OCI-LY7 (cell line): ENCODE measurements at regions not wholly inside any gene's neighbourhood (a gene's known extent, or its start where the extent isn't known, plus 50 kb on each side); places are given as distances from the start of the nearest gene placed in this dataset.
A peak's percentile ranks its signal among the peaks of the same experiment; 100 is the strongest.
"Not testable (repeated sequence)": the region's sequence is repeated elsewhere in the genome, so short reads cannot be mapped to it uniquely, and the experiment has no call there.

ENCODE experiments used
- BruUV-seq: library from RNA; stranded (reverse); fragments of 400-500 nt; replicated peaks from 2 replicates; lab custom pipeline; 2021; lab: Mats Ljungman, UMichigan
- CTCF ChIA-PET: fragments of 300-600 bp; sonication (Branson Sonifier 250); formaldehyde crosslinking; loops from one replicate; lab custom pipeline; 2022; ENCODE audit warnings: antibody characterized with exemption; ENCODE audit not compliant: unreplicated experiment; lab: Charles Lee
- POLR2A ChIA-PET: fragments of 300-600 bp; sonication (Branson Sonifier 250); formaldehyde crosslinking; loops from one replicate; lab custom pipeline; 2022; ENCODE audit warnings: antibody characterized with exemption; lab: Charles Lee
- DNase-seq: peaks from one replicate; pipeline ENCODE4 v3.0.0-alpha.2; 2015; ENCODE audit warnings: low spot score
- H2AFZ ChIP-seq: fragments of 200-600 bp; sonication (generic), shearing (Covaris generic); 2 replicates; pipeline ENCODE4 v1.6.1; 2014; ENCODE audit warnings: mild to moderate bottlenecking, antibody characterized with exemption, low read length, moderate library complexity
- H3K27ac ChIP-seq: fragments of 200-600 bp; sonication (generic); 2 replicates; pipeline ENCODE4 v1.5.1; 2014; ENCODE audit warnings: mixed run types, low read depth, mild to moderate bottlenecking, moderate library complexity, low read length, inconsistent platforms; ENCODE audit not compliant: poor library complexity, severe bottlenecking
- H3K36me3 ChIP-seq: fragments of 200-600 bp; sonication (generic); 2 replicates; pipeline ENCODE4 v1.6.1; 2014; ENCODE audit warnings: mild to moderate bottlenecking, antibody characterized with exemption, low read length, moderate library complexity, mixed read lengths; ENCODE audit not compliant: insufficient read depth
- H3K4me1 ChIP-seq: fragments of 200-600 bp; sonication (generic); 2 replicates; pipeline ENCODE4 v1.5.1; 2014; ENCODE audit warnings: mild to moderate bottlenecking, low read length; ENCODE audit not compliant: insufficient read depth, poor library complexity, severe bottlenecking
- H3K4me2 ChIP-seq: fragments of 200-600 bp; sonication (generic); 2 replicates; pipeline ENCODE4 v1.6.1; 2014; ENCODE audit warnings: mild to moderate bottlenecking, low read length
- H3K4me3 ChIP-seq: fragments of 200-600 bp; sonication (generic); 2 replicates; pipeline ENCODE4 v1.5.1; 2014; ENCODE audit warnings: mild to moderate bottlenecking, low read depth, low read length; ENCODE audit not compliant: poor library complexity, severe bottlenecking
- H3K79me2 ChIP-seq: fragments of 200-600 bp; sonication (generic); 2 replicates; pipeline ENCODE4 v1.6.1; 2016; ENCODE audit warnings: low read depth, mild to moderate bottlenecking, low read length, moderate library complexity, mixed read lengths; ENCODE audit not compliant: insufficient read depth
- H3K9me2 ChIP-seq: fragments of 200-600 bp; sonication (generic); 2 replicates; pipeline ENCODE4 v1.6.1; 2016; ENCODE audit warnings: mild to moderate bottlenecking, low read length, mixed read lengths; ENCODE audit not compliant: insufficient read depth
- H3K9me3 ChIP-seq: fragments of 200-600 bp; sonication (generic); 2 replicates; pipeline ENCODE4 v1.6.1; 2014; ENCODE audit warnings: mild to moderate bottlenecking, mixed run types, low read length, mixed read lengths
- H4K20me1 ChIP-seq: fragments of 200-600 bp; sonication (generic); 2 replicates; pipeline ENCODE4 v1.6.1; 2014; ENCODE audit warnings: mild to moderate bottlenecking, antibody characterized with exemption, low read length, moderate library complexity, mixed read lengths; ENCODE audit not compliant: insufficient read depth
- EZH2phosphoT487 ChIP-seq: fragments of 200-600 bp; sonication (generic); IDR thresholded peaks from 2 replicates; pipeline ENCODE4 v1.6.1; 2018; ENCODE audit warnings: low read depth, borderline replicate concordance, mild to moderate bottlenecking, mixed run types, antibody characterized with exemption, low read length, moderate library complexity, mixed read lengths
- intact Hi-C: fragments of 100-400 bp; cut with micrococcal nuclease; formaldehyde crosslinking; loops from one replicate; pipeline ENCODE4 v1.10.0; 2022; ENCODE audit not compliant: unreplicated experiment
- TF ChIP-seq, protein P1 (sequence below): fragments of 200-600 bp; sonication (generic); conservative IDR thresholded peaks from 2 replicates; pipeline ENCODE4 v1.5.1; 2014; ENCODE audit warnings: mild to moderate bottlenecking, antibody characterized with exemption, low read length, moderate library complexity, mixed read lengths

DNA sequence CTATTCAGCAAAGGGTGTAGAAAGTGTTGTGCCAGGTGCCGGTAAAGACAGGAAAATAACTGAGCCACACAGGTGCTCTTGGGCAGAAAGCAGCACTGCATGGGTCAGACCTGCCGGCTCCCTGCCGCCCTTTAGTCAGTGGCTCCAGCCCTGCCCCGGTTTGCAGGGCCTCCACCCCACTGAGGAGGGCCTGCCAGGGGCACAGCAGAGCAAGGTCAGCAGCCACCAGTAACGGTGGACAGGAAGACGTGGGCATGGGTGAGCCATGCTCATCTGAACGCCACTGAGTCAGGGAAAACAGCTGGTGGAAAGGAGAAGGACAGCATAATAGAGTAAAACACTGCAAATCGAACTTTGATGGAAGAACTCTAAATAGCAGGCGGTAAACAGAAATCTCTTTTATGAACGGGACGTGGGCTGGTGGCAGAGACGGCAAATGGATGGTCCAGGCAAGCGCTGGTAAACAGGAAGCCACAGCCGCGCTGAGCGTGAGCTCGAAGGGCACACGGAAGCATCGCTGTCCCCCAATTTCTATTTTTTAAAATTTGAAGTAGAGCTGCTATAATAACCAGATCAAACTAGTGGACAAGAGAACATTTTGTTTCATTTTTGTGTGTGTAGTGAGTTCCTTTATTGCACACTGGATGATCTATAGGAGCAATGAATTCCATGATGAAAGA lies 141.8 kb upstream of the ALKAL2 start:
- intact Hi-C loops, result loop anchor here (10.0 kb wide), 1 partner anchor 165 kb away; the partner anchor contains the start of genes ACP1 and SH3YL1
- Histone ChIP-seq H3K4me2 (peak overlapping the region; percentile 30; the same call in 1 of the 2 replicates), H3K9me3 (no peaks in the 10 kb centered on the region), H4K20me1 (no peaks in the 10 kb centered on the region), H3K36me3 (no peaks in the 10 kb centered on the region), H3K79me2 (no peaks in the 10 kb centered on the region), H3K27ac (no peak overlapping the region), H3K4me1 (no peaks in the 10 kb centered on the region), H3K4me3 (peak overlapping the region; percentile 4), H3K9me2 (no peaks in the 10 kb centered on the region), H2AFZ (peak overlapping the region; percentile 57)
- POLR2A ChIA-PET, result interaction anchor here (0.9 kb wide), 1 partner anchor 10 kb away, joined by 3 read pairs; no protein-coding TSS in a partner anchor
- peak; percentile 23 for DNase-seq
- no peak for TF ChIP-seq EZH2phosphoT487
- TF ChIP-seq, protein P1, sequence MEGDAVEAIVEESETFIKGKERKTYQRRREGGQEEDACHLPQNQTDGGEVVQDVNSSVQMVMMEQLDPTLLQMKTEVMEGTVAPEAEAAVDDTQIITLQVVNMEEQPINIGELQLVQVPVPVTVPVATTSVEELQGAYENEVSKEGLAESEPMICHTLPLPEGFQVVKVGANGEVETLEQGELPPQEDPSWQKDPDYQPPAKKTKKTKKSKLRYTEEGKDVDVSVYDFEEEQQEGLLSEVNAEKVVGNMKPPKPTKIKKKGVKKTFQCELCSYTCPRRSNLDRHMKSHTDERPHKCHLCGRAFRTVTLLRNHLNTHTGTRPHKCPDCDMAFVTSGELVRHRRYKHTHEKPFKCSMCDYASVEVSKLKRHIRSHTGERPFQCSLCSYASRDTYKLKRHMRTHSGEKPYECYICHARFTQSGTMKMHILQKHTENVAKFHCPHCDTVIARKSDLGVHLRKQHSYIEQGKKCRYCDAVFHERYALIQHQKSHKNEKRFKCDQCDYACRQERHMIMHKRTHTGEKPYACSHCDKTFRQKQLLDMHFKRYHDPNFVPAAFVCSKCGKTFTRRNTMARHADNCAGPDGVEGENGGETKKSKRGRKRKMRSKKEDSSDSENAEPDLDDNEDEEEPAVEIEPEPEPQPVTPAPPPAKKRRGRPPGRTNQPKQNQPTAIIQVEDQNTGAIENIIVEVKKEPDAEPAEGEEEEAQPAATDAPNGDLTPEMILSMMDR, result no peak
- BruUV-seq, result no TSS peak
- CTCF ChIA-PET, result no interaction called here

DNA sequence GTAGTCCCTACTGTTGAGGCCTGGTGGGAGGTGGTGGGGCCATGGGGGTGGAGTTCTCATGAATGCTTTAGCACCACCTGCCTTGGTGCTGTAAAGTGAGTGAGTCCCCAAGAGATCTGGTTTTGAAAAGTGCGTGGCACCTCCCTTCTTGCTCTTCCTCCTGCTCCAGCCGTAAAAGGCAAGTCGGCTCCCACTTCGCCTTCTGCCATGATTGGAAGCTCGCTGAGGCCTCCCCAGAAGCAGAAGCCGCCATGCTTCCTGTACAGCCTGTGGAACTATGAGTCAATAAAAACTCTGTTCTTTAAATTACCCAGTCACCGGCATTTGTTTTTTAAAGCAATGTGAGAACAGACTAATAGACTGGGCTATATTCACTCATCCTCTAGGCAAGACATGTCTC lies 141.3 kb upstream of the ALKAL2 start:
- ChIA-PET CTCF (no interaction called here), POLR2A (no interaction called here)
- Histone ChIP-seq H3K4me2 (no peak overlapping the region), H2AFZ (peak overlapping the region; percentile 57; the same call in 1 of the 2 replicates), H3K9me2 (no peaks in the 10 kb centered on the region), H3K36me3 (no peaks in the 10 kb centered on the region), H4K20me1 (no peaks in the 10 kb centered on the region), H3K4me3 (no peak overlapping the region), H3K9me3 (no peaks in the 10 kb centered on the region), H3K4me1 (no peaks in the 10 kb centered on the region), H3K27ac (no peak overlapping the region), H3K79me2 (no peaks in the 10 kb centered on the region)
- TF ChIP-seq, protein P1, result no peak
- TF ChIP-seq EZH2phosphoT487, result no peak
- no TSS peak for BruUV-seq
- intact Hi-C loops, result no loop called here
- DNase-seq, result no peak

DNA sequence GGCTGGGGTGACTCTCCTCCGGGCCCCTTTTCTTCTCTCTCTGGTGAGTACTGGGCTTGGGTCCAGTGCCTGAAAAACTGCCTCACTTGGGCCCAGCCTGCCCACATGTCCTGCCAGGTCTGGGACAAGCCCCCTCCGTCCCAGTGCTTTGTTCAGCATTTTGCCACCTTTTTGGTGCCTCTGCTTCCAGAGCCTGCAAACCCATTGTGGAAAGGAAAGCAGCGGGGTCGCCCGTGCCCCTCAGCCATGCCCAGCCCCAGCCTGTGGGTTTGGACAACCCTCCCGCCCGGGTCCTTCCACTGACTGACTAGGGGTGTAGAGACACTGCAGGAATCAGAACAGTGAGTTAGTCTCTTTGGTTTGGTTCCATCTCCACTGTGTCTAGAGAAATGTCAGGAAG lies 140.7 kb upstream of the ALKAL2 start:
- H3K4me1 ChIP-seq, result no peaks in the 10 kb centered on the region
- H3K9me3 ChIP-seq, result no peaks in the 10 kb centered on the region
- H4K20me1 ChIP-seq, result no peaks in the 10 kb centered on the region
- BruUV-seq, result no TSS peak
- intact Hi-C loops, result no loop called here
- H3K4me3 ChIP-seq, result no peak overlapping the region
- ChIA-PET POLR2A (no interaction called here), CTCF (no interaction called here)
- H3K79me2 ChIP-seq, result no peaks in the 10 kb centered on the region
- H3K27ac ChIP-seq, result no peak overlapping the region
- H2AFZ ChIP-seq, result no peak overlapping the region
- TF ChIP-seq, protein P1, result no peak
- no peak for TF ChIP-seq EZH2phosphoT487
- H3K9me2 ChIP-seq, result no peaks in the 10 kb centered on the region
- H3K36me3 ChIP-seq, result no peaks in the 10 kb centered on the region
- H3K4me2 ChIP-seq, result no peak overlapping the region
- DNase-seq, result no peak

DNA sequence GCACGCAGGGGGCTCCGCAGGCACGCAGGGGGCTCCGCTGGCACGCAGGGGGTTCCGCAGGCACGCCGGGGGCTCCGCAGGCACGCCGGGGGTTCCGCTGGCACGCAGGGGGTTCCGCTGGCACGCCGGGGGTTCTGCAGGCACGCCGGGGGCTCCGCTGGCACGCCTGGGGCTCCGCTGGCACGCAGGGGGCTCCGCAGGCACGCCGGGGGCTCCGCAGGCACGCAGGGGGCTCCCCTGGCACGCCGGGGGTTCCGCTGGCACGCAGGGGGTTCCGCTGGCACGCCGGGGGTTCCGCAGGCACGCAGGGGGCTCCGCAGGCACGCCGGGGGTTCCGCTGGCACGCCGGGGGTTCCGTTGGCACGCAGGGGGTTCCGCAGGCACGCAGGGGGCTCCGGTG lies 138.8 kb upstream of the ALKAL2 start:
- POLR2A ChIA-PET, H3K9me3 ChIP-seq, H2AFZ ChIP-seq, H3K9me2 ChIP-seq, H3K4me2 ChIP-seq, BruUV-seq, H3K4me3 ChIP-seq, H3K27ac ChIP-seq, H3K36me3 ChIP-seq, H3K4me1 ChIP-seq, CTCF ChIA-PET, H4K20me1 ChIP-seq, intact Hi-C loops, DNase-seq, H3K79me2 ChIP-seq: not testable (repeated sequence)
